ENCODE measurements at regions not wholly inside any gene's neighbourhood (a gene's known extent, or its start where the extent isn't known, plus 50 kb on each side); places are given as distances from the start of the nearest gene placed in this dataset.

GRCh38 chr5:121292664-121293063 is 559.0 kb upstream of the FTMT start:
- DNase-seq (ENCODE audit: low read depth in 3 of 3, low spot score in 2 of 3): no peak

- no peak for DNase-seq (ENCODE audit: low read depth in 3 of 3, low spot score in 2 of 3)
Measured at GRCh38 chr5:121296356-121296755, 555.3 kb upstream of the FTMT start.

GRCh38 chr5:121299153-121299552 is 552.5 kb upstream of the FTMT start:
- no peak for DNase-seq (ENCODE audit: low read depth in 3 of 3, low spot score in 2 of 3)

GRCh38 chr5:121304838-121305237 is 546.8 kb upstream of the FTMT start:
- no peak for DNase-seq (ENCODE audit: low read depth in 3 of 3, low spot score in 2 of 3)

- no peak for DNase-seq (ENCODE audit: low read depth in 3 of 3, low spot score in 2 of 3)
Measured at GRCh38 chr5:121313886-121314285, 537.8 kb upstream of the FTMT start.

GRCh38 chr5:121315786-121316185 is 535.9 kb upstream of the FTMT start:
- no peak for DNase-seq (ENCODE audit: low read depth in 3 of 3, low spot score in 2 of 3)

- no peak for DNase-seq (ENCODE audit: low read depth in 3 of 3, low spot score in 2 of 3)
Measured at GRCh38 chr5:121319292-121319691, 532.4 kb upstream of the FTMT start.

- no peak for DNase-seq (ENCODE audit: low read depth in 3 of 3, low spot score in 2 of 3)
Measured at GRCh38 chr5:121325930-121326329, 525.8 kb upstream of the FTMT start.

- DNase-seq (ENCODE audit: low read depth in 3 of 3, low spot score in 2 of 3): no peak
Measured at GRCh38 chr5:121350181-121350930, 501.3 kb upstream of the FTMT start.

- DNase-seq (ENCODE audit: low read depth in 3 of 3, low spot score in 2 of 3): no peak
Measured at GRCh38 chr5:121366515-121366914, 485.2 kb upstream of the FTMT start.

GRCh38 chr5:121373371-121373770 is 478.3 kb upstream of the FTMT start:
- no peak for DNase-seq (ENCODE audit: low read depth in 3 of 3, low spot score in 2 of 3)

GRCh38 chr5:121377461-121377860 is 474.2 kb upstream of the FTMT start:
- DNase-seq (ENCODE audit: low read depth in 3 of 3, low spot score in 2 of 3): no peak

GRCh38 chr5:121378046-121378445 is 473.6 kb upstream of the FTMT start:
- no peak for DNase-seq (ENCODE audit: low read depth in 3 of 3, low spot score in 2 of 3)

- no peak for DNase-seq (ENCODE audit: low read depth in 3 of 3, low spot score in 2 of 3)
Measured at GRCh38 chr5:121378559-121379359, 472.9 kb upstream of the FTMT start.

- no peak for DNase-seq (ENCODE audit: low read depth in 3 of 3, low spot score in 2 of 3)
Measured at GRCh38 chr5:121380066-121380465, 471.6 kb upstream of the FTMT start.

GRCh38 chr5:121384359-121384758 is 467.3 kb upstream of the FTMT start:
- DNase-seq (ENCODE audit: low read depth in 3 of 3, low spot score in 2 of 3): no peak

GRCh38 chr5:121386334-121386733 is 465.3 kb upstream of the FTMT start:
- no peak for DNase-seq (ENCODE audit: low read depth in 3 of 3, low spot score in 2 of 3)

- DNase-seq (ENCODE audit: low read depth in 3 of 3, low spot score in 2 of 3): no peak
Measured at GRCh38 chr5:121396716-121397115, 455.0 kb upstream of the FTMT start.

GRCh38 chr5:121399879-121400278 is 451.8 kb upstream of the FTMT start:
- no peak for DNase-seq (ENCODE audit: low read depth in 3 of 3, low spot score in 2 of 3)

GRCh38 chr5:121408778-121409177 is 442.9 kb upstream of the FTMT start:
- DNase-seq (ENCODE audit: low read depth in 3 of 3, low spot score in 2 of 3): no peak

- DNase-seq (ENCODE audit: low read depth in 3 of 3, low spot score in 2 of 3): no peak
Measured at GRCh38 chr5:121415270-121415669, 436.4 kb upstream of the FTMT start.

GRCh38 chr5:121421646-121422045 is 430.0 kb upstream of the FTMT start:
- DNase-seq (ENCODE audit: low read depth in 3 of 3, low spot score in 2 of 3): no peak

Data from right renal cortex interstitium (tissue), 3 donors.